ES-I3 (cell line): ENCODE measurements at regions not wholly inside any gene's neighbourhood (a gene's known extent, or its start where the extent isn't known, plus 50 kb on each side); places are given as distances from the start of the nearest gene placed in this dataset.
"Not testable (repeated sequence)": the region's sequence is repeated elsewhere in the genome, so short reads cannot be mapped to it uniquely, and the experiment has no call there.

ENCODE experiments used
- H3K36me3 ChIP-seq: 2 replicates; pipeline ENCODE4 v1.6.1; 2013; ENCODE audit warnings: mild to moderate bottlenecking, low read length, control low read depth, moderate library complexity; ENCODE audit not compliant: insufficient read depth
- H3K4me1 ChIP-seq: 2 replicates; pipeline ENCODE4 v1.6.1; 2013; ENCODE audit warnings: mild to moderate bottlenecking, control low read depth, low read length; ENCODE audit not compliant: insufficient read depth
- H3K9ac ChIP-seq: 2 replicates; pipeline ENCODE4 v1.6.1; 2013; ENCODE audit warnings: low read depth, mild to moderate bottlenecking, low read length, moderate library complexity
- H3K9me3 ChIP-seq: 2 replicates; pipeline ENCODE4 v1.6.1; 2013; ENCODE audit warnings: mild to moderate bottlenecking, low read length, moderate library complexity; ENCODE audit not compliant: control insufficient read depth, insufficient read depth

DNA sequence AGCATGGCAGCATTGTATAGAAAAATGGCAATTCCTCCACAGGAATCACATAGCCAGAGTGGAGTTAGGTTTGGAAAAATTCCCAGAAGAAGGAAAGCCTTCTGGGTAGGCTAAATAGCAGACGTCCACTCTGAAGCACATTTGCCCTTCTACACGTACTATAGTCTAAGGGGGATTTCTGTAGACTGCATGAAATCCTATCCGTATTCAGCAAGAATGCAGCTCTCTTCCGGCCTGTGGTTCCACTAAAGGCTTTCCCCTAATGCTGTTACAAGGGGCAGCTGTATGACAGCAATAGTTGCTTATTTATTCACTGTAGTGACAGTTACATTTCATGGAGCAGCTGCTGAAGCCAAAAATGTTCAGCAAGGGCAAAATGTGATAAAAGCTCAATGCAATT lies 263.6 kb downstream of the RWDD3 start:
- Histone ChIP-seq H3K36me3 (no peaks in the 10 kb centered on the region), H3K9ac (no peak overlapping the region), H3K4me1 (no peaks in the 10 kb centered on the region), H3K9me3 (no peaks in the 10 kb centered on the region)

DNA sequence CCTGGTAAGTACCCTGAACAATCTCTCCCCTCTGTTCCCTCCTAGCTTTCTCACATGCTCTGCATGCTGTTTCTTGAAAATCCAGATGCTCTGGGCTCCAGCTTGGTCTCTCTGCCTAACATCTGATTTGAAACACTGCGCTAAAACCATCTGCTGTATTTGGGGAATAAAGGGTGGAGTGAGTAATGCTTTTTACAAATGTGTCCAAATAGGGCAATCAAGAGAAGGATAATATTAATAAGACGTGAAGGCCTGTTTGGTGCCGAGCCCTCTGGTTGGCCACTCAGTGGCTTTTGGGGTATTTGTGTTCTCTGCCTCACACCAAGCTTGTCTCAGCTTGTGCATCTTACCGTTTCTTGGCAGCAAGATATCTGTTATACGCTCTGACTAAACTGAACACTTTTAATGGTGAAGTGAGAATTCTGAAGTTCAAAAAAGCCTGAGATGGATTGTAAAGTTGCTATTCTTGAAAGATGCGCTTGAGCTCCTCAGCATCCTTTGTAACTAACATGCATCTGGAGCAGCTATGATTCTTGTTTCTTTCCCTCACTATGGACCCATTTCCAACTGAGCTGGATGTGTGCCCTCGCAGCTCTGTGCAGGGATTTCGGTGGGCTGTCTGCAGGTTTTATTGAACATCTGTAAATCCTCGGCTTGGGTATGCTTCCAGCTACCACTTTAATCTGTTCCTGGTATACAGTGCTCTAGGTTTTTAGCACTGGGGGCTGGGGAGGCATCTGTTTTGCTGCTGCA lies 269.4 kb downstream of the RWDD3 start:
- Histone ChIP-seq H3K4me1 (peaks cover 9% of the 10 kb centered on the region), H3K36me3 (no peaks in the 10 kb centered on the region), H3K9ac (no peak overlapping the region), H3K9me3 (no peaks in the 10 kb centered on the region)

DNA sequence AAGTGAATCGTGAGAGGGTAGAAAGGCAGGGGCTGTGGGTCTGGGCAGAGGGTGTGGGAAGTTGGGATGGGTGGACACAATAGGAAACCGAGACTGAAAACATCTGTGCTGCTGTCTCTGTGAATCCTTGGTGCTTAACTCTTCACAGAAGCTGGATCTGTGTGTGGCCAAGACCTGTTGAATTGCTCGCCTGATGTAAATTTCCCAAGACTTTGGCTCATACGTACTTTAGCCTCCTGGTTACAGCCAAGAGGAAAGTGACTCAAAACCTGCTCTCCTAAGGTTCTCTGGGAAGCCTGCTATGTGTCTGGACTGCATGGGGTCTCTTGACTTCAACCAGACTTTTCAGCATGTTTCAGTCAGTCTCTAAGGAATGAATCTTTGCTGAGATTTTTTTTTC lies 270.3 kb downstream of the RWDD3 start:
- H3K9ac ChIP-seq: no peak overlapping the region
- H3K9me3 ChIP-seq: no peaks in the 10 kb centered on the region
- H3K4me1 ChIP-seq: peaks cover 9% of the 10 kb centered on the region
- H3K36me3 ChIP-seq: no peaks in the 10 kb centered on the region

DNA sequence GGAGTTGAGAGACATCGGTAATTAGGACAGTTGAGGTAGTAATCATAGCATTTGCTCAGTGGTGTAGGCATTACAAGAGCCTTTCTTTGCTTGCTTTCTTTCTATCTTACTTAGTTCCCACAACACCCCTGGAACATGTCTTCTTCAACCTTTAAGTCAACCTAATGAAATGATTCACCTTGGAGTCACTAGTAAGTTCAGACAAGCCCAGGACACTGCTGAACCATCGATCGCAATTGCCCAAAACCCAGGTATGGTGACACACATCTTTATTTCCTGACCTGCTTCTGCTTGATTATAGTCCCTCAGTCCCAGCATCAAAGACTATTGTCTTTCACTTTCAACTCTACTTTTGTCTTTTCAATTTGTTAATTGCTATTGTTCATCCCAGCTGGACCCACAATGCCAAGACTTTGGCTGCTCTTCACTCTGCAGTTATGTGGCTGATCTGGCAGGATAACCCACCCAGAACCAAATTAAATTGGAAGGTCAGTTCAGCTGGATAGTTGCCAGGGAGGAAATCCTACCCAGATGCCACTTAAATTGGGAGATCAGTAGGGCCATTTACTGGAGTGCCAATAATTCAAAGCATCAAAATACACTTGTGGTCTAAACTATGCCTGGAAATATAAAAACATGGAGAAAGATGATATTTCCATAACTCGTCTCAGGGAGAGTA lies 272.9 kb downstream of the RWDD3 start:
- Histone ChIP-seq H3K9ac (no peak overlapping the region), H3K36me3 (no peaks in the 10 kb centered on the region), H3K9me3 (no peaks in the 10 kb centered on the region), H3K4me1 (peaks cover 15% of the 10 kb centered on the region)

DNA sequence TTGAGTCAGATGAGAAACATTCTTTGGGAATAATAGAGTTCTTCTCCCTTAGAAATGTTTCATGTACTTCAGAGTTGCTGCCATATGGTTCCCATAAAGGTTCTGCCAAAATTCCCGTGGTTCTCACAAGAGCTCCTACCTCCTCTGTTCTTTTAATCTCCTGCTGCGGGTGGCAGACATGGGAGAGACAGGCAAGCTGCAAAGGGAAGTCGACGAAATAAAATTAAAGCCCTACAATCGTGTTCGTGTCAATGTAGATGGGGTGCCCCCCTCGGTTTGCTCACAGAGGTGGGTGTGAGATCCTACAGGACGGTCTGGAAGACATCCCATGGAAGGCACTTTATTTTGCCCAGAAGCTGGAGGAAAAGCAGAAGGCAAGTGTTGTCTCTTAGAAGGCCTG lies 276.0 kb downstream of the RWDD3 start:
- peaks cover 7% of the 10 kb centered on the region; the same call in 1 of the 2 replicates for H3K4me1 ChIP-seq
- no peaks in the 10 kb centered on the region for H3K36me3 ChIP-seq
- no peaks in the 10 kb centered on the region for H3K9me3 ChIP-seq
- H3K9ac ChIP-seq: no peak overlapping the region

DNA sequence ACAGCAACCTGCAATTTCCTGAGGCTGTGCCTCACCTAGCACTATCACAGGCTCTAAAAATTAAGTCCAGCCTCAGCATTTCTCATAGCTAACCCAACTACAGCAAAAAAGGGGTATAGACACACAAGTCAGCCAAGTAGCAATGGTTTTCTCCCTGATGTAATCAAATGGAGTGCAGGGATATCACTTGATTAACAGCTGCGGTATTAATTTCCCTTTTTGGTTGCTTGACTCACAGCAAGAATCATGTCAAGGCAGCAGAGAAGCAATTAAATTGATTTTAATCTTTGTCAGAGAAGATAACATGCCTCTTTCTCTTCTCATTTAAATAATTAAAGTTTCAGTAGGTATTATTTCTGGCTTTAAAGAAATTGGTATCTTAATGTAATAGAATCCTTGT lies 278.9 kb downstream of the RWDD3 start:
- H3K4me1 ChIP-seq: peaks cover 12% of the 10 kb centered on the region; the same call in 1 of the 2 replicates
- no peak overlapping the region for H3K9ac ChIP-seq
- H3K36me3 ChIP-seq: no peaks in the 10 kb centered on the region
- no peaks in the 10 kb centered on the region for H3K9me3 ChIP-seq

DNA sequence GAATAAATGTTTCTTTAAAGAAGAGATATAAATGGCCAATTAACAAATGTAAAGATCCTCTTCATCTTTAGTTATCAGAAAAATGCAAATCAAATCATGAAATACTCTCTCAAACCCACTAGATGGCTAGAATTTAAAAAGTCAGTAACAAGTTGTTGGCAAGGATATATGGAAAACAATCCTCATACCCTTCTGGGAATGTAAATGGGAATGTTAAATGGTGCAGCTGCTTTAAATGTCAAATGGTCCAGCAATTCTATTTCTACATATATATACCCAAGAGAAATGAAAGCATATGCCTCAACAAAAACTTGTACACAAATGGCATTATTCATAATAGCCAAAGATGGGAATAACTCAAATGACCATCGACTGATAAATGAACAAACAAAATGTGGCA lies 283.5 kb downstream of the RWDD3 start:
- H3K36me3 ChIP-seq: no peaks in the 10 kb centered on the region
- no peak overlapping the region for H3K9ac ChIP-seq
- peaks cover 6% of the 10 kb centered on the region; the same call in 1 of the 2 replicates for H3K4me1 ChIP-seq
- H3K9me3 ChIP-seq: no peaks in the 10 kb centered on the region

DNA sequence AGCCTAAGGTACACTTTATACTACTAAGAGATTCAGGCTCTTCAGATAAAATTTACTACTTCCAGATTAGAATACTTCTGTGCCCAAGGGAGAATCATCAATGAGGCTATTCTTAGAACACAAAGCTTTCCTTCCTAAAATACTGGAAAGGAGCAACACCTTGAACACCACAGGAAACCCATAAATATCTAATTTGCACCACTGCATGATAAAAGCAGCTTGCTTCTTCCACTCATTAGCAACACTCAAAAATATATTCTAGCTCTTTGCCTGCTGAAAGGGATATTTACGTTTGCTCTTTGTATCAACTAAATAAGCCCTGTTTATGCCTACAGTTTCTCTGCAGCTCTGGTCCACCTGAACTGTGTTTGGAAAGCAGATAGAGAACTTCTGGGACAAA lies 284.3 kb downstream of the RWDD3 start:
- no peaks in the 10 kb centered on the region for H3K9me3 ChIP-seq
- H3K9ac ChIP-seq: no peak overlapping the region
- no peaks in the 10 kb centered on the region for H3K36me3 ChIP-seq
- peaks cover 6% of the 10 kb centered on the region; the same call in 1 of the 2 replicates for H3K4me1 ChIP-seq

DNA sequence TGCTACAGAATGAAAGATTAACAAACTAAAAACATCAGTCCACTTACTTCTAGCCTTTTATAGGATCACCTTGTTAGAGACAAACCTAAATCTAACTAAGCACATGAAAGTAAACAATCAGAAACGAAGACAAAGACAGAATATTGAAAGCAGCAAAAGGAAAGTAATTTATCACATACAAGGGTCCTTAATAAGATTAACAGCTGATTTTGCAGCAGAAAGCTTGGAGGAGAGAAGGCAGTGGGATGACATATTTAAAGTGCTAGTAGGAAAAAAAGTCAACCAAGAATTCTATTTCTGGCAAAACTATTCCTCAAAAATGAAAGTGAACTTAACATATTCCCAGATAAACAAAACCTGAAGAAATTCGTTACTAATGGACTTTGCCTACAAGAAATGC lies 286.4 kb downstream of the RWDD3 start:
- H3K4me1 ChIP-seq: peaks cover 6% of the 10 kb centered on the region; the same call in 1 of the 2 replicates
- no peak overlapping the region for H3K9ac ChIP-seq
- peaks cover 9% of the 10 kb centered on the region; the same call in 1 of the 2 replicates for H3K9me3 ChIP-seq
- H3K36me3 ChIP-seq: no peaks in the 10 kb centered on the region

DNA sequence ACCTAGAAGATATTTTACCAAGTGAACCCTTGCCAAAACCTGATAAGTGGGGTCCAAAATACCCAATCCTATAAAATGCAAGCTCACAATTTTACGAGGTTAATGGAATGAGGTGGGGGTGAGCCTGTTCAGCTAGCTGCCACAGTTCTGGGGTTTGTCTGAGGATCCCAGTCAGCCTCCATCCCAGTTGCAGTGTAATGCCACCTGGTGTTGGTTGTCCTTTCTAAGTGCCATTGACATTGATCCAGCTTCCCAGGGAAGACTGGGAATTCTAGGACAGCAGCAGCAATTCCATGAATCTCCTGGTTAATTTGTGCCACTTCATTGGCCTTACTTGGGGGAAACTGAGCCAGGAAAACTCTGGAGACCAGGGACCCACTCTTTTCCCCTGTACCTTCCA lies 298.3 kb downstream of the RWDD3 start:
- H3K36me3 ChIP-seq: no peaks in the 10 kb centered on the region
- no peak overlapping the region for H3K9ac ChIP-seq
- no peaks in the 10 kb centered on the region for H3K9me3 ChIP-seq
- H3K4me1 ChIP-seq: no peaks in the 10 kb centered on the region

DNA sequence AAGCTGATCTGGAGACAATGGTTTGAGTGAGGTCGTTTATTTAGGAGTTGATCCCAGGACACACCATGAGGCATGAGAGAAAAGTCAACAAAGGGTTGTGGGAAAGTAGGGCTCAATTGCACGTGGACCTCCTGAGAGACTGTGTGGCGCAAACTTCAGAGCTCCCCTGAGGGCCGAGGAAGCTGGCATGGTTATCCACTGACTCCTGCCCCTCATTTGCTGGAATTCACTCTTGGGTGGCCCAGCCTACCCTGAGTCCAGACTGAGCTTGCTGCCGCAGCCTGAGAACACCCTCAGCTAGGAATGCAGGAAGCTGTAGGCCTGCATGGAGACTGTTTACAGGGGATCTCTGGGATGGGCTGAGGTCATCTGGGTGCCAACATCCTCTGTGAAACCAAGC lies 301.0 kb downstream of the RWDD3 start:
- H3K9ac ChIP-seq: no peak overlapping the region
- no peaks in the 10 kb centered on the region for H3K9me3 ChIP-seq
- no peaks in the 10 kb centered on the region for H3K4me1 ChIP-seq
- no peaks in the 10 kb centered on the region for H3K36me3 ChIP-seq

DNA sequence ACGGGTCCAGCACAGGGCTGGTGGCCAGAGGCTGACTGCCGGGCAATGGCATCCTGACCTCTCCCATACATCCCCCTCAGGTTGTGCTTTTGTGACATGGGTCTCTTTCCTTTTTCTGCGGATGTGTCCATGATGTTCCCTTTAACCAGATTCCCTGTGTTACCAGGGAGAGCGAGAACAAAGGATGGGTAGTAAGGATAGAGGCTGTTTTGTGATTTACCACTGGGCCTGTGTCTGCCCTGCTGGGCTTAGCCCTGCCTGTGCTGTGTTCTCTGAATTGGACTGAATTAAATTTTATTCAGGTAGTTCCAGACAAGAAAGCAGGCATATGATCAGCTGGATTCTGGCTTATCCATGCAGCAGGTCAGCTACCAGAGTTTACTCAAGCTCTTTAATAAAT lies 301.6 kb downstream of the RWDD3 start:
- Histone ChIP-seq H3K36me3 (no peaks in the 10 kb centered on the region), H3K9me3 (no peaks in the 10 kb centered on the region), H3K9ac (no peak overlapping the region), H3K4me1 (no peaks in the 10 kb centered on the region)

DNA sequence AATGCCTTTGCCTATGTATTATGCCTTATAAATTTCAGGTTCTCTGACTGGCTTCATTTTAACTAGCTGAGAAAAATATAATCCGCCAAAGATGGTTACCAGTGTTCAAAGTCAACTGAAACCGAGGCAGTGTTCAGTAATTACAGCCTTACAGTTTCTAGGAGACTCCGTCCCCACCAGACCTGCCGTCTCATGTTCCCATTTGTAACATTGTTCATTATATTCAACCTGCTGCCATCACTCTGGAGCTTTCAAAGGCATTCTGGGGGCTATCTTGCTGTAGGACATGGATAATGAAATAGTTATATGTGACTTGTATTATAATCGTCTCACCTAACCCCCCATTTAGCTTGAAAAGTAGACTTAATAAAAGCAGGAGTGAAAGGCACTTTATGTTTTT lies 302.5 kb downstream of the RWDD3 start:
- no peaks in the 10 kb centered on the region for H3K9me3 ChIP-seq

DNA sequence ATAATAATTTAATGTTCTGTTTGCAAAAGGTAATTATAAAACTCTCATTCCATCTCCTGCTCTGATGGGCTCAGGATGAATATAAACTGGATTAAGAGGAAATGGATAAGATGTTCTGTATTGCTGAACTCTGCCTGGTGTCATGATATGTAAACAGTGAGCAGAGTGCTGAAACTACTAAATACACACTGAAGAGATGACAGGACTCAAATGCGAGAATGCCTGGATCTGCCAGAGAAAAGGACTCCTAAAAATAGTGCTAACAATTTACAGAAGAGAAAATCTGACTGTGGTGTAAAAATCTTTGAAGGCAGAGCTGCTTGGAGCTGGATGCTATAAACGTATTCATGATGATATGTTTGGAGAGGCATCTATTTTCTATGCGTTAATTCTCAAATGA lies 303.2 kb downstream of the RWDD3 start:
- Histone ChIP-seq H3K9me3 (no peaks in the 10 kb centered on the region), H3K9ac (no peak overlapping the region), H3K36me3 (no peaks in the 10 kb centered on the region), H3K4me1 (no peaks in the 10 kb centered on the region)

More for the DNA sequence above, 302.5 kb downstream of the RWDD3 start:
- Histone ChIP-seq H3K9ac (no peak overlapping the region), H3K4me1 (no peaks in the 10 kb centered on the region), H3K36me3 (no peaks in the 10 kb centered on the region)

DNA sequence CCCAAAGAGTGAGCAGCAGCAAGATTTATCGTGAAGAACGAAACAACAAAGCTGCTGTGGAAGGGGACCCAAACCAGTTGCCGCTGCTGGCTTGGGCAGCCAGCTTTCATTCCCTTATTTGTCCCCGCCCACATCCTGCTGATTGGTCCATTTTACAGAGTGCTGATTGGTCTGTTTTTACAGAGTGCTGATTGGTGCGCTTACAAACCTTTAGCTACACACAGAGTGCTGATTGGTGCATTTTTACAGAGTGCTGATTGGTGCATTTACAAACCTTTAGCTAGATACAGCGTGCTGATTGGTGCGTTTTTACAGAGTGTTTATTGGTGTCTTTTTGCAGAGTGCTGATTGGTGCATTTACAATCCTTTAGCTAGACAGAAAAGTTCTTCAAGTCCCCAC lies 304.2 kb downstream of the RWDD3 start:
- not testable (repeated sequence) for H3K36me3 ChIP-seq, H3K9ac ChIP-seq, H3K4me1 ChIP-seq, H3K9me3 ChIP-seq
